Globus pallidus (tissue), 1 donor: ENCODE measurements at regions not wholly inside any gene's neighbourhood (a gene's known extent, or its start where the extent isn't known, plus 50 kb on each side); places are given as distances from the start of the nearest gene placed in this dataset.

Experiments
- DNase-seq: peaks from one replicate; pipeline ENCODE4 v3.0.0-alpha.2; 2015; ENCODE audit warnings: low spot score

DNA sequence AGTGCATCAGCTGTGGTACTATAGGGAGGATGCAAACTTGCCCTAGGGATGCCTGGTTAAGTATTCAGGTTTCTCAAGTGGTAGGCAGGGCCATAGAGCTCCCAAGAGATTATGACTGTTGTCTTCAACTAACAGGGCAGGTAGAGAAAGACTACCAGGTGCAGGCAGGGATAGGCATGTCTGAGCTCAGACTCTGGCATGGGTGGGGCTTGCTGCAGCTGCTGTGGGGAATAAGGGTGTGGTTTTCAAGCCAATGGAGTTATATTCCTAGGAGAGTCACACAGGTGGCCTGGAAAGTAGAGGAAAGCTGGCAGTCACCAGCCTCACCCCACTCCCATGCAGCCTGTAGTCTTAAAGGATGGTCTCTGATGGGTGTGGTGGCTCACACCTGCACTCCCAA lies 673.4 kb upstream of the ADGRL4 start:
- DNase-seq, result no peak

DNA sequence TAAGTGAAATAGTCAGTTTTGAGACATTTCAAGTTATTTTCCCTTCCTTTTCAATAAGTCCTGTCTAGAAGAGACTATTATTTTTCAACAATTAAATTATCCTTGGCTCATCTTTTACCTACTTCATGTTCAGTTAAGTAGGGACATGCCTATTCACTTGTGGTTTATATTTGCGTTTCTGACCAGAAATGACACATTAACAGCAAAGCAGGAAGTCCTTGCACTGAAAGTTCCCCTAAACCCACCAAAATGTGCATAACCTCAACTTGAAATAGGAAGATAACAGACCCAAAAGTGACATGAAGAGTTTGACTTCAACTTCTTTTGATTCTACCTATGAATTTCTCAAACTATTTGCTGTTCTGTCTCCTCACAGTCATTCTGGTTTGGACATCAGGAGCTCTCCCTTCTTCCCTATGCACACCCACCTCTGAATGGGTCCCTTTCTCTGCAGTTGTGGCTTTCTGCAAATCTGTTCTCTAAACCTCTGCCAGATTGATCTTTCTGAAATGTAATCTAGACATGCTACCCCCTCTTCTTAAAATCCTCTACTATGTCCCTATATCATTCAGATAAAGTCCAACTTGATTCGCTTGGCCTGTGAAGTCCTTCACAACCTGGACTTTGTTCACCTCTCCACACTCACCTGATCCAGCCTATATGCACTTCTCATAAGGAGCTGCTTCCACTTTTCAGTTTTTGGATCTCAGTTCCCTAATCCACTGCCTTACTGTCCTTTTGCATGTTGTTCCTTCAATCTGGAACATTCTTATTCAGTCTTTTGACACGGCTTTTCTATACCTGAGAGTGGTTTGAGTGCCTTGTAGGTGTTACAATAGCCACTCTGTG lies 661.5 kb upstream of the ADGRL4 start:
- DNase-seq, result no peak

DNA sequence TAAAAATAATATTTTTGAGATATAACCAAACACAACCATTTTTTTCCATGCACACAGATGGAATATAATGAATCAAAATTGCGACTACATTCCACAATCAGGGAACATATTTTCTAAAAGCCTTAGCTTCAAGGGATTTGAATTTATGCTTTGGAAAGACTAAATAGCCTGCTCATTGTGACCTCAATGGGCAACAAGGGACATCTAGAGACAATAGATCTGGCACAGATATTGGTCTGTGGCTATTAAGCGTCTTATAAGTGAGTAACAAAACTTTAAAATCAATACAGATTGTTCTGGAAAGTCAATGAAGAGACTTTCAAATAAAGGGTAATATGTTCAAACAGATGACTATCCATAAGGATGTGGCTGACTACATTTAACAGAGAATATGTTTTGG lies 660.6 kb upstream of the ADGRL4 start:
- DNase-seq, result no peak

DNA sequence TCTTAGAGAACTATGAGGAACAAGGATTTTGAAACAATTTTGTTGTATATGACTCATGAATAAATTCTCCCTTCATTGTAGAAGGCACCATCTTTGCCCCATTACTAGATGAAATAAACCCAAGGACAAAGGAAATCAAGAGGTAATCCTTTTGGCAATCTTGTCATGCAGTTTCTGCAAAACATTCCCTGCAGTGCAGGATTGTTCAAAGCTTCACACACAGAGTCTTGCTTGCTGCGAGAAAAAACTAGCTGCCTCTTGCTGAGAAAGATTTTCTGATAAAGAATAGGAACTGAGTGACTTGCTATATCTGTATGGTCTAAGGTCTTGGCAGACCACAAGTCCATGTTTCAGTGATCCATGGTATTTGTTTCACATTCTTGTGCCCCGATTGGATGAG lies 657.4 kb upstream of the ADGRL4 start:
- DNase-seq, result no peak

DNA sequence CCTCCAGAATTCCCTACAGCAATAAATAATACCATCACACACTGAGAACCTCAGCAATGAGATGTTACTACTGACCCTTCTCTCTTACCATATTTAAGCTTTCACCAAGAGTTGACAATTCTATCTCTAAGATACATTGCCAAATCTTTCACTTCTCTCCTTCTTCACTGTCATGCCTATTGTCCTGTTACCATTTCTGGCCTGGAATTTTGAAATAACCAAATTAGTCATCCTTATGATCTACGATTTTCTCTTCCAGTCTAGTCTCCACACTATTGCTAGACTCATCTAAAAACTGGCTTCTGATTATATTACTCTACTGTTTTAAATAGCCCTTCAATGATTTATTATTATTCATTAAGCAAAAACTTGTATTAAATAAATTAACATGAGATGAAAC lies 656.1 kb upstream of the ADGRL4 start:
- no peak for DNase-seq

DNA sequence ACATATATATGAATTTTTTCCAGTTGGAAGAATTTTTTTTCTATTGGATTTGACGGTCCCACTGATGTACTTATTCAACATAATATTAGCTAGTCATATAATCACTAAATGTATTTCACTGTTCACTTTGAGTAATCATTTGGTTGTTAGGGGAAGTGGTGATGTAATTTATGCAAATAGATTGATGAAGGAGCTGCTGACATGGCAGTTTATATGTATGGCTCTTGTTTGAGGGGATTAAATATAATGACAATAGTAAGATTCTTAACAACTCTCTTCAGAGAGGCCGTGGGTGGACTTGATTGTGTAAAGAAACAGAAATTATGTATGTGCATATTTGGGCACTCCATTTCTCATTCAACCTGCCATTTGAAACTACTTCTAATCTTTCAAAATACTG lies 653.6 kb upstream of the ADGRL4 start:
- no peak for DNase-seq

DNA sequence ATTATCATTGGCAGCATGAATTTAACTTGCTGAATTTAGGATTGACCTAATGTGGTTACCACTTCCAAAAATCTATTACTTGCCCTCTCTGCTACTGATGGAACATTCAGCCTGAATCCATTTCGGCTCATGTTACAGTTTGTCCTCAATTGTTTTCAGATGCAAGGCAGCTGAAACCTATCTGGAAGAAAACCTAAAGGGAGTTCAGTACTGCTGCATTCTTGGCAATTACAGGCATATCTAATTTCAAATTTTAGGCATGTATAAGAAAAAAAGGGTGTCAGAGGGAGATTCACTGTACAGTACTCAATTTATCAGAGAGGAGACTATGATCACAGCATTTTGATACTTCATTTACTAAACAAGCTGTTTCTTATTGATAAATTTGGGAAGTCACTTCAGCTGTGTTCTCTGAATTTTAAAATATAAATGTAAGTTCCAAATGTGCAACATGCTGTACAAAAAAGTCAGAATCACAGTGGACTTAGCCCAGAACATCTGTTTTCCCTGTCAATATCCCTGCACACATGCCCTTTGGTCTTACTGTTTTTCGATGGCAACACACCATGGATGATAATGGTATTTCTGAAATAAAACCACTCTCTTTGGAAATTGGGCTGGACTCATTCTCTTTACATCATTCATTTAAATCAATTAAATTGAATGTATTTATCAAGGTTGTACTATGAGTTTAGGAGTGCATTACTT lies 651.6 kb upstream of the ADGRL4 start:
- no peak for DNase-seq

DNA sequence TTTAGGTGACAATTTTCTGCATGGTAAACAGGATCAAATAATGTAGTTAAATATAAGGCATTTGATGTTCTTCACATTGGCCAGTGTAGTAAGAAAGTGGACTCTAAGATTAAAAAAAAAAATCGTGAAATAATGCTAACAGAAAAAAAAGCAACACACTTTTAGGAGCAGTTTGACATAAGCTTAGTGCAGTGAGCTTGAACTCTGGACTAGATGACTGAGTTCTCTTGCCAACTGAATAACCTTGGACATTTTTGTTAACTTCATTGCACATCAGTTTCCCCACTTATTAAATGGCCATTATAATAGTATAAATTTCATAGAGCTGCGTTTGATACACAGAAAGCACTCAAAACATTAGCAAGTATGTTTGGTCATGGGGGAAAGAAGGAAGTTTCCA lies 649.3 kb upstream of the ADGRL4 start:
- DNase-seq, result no peak

DNA sequence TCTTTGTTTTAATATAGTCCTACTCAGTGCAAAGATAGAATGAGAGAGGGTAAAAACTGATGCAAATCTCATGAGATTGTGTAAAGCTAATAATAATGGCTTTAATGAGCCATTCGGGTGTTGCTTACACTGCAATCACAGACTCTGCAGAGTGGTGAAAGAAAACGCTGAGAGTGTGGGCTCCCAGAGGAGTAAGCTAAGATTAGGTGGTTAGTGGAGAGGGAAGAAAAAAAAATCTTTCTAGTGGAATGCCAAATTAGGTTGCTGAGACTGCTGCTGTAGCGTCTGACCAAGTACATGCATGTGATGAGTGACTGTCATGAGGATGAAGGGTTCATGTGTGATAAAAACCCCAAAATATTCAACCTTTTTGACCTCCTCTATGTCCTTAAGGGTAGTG lies 645.9 kb upstream of the ADGRL4 start:
- DNase-seq, result no peak

DNA sequence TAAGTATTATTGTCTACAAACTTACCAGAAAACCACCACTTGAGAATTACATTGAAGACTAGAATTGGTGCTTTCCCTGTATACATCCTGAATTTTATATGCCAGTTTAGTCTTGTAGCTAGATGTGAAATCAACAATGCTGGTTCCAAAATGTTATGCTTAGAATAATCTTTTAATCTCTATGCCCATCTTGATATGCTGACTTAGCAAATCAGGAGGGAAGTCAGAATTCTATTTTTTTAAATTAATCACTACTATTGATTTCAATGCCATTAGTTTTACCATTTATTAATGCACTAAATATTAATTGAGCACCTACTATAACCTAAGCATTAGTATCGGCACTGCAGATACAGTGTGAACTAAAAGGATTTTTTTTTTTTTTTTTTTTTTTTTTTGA lies 641.6 kb upstream of the ADGRL4 start:
- DNase-seq, result no peak

DNA sequence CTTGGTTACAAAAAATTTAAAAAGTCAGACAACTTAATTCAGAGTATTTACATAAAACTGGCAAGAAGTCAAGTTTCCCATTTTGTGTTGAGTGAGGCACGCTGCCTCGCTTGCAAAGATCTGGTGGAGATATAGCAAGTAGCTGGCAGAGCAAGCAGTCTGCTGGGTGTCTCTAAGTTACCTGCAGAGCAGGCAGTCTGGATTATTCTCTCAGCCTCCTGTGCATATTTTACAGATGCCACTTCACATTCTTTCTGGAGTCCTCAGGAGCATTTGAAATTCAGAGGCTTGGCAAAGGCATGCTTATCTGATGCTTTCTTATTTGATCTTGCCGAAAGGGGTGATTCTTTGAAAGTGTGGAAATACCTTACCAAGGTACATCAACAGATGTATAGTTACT lies 640.4 kb upstream of the ADGRL4 start:
- no peak for DNase-seq

DNA sequence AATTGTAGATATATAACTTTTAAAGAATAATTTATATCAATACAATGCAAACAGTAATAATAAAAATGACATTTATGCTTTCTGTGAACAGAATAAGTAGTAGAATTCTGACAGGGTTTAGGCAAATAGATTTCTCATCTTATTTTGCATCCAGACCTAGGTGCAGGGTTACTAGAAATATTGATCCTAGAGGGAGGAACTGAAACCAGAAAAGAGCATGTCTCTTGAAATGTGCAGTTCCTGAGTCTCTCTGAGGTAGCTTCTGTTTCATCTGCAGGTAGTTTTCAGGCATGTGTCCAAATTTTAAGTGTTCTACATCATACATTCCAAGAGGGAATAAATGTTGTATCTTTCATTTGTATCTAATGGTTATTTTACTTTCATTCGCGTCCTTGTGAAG lies 631.9 kb upstream of the ADGRL4 start:
- DNase-seq, result no peak

DNA sequence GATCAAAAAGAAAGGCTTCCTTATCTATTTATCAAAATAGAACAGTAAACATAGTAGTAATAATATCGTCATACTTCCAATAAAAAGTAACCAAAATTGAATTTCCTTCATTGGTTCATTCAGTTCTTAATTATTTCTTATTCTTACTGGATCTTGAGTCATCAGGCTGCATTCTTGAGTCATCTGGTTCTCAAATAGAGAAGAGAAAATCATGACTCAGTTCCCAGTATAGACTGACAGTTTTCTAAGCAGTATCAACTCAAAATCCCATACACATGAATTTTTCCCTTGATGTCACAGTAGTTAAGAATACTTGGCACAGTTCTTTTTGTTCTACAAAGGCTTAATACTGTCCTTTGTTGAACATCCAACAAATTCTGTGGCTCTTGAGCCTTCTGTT lies 626.9 kb upstream of the ADGRL4 start:
- DNase-seq, result no peak

DNA sequence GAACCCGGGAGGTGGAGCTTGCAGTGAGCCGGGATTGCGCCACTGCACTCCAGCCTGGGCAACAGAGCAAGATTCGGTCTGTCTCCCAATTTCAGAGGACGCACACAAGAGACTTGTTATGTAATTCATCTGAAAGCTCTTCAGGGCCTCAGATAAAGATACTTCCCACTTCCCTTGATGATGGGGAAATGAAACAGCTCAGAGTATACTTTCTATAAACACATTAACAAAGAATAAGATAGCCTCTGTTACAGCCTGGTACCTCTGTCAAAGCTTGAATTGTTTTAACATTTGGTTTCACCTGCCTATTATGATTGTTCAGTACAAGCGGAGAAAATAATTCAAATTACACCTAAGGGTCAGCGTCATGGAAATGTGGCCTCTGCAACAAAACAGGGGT lies 622.9 kb upstream of the ADGRL4 start:
- peak; percentile 1 for DNase-seq

DNA sequence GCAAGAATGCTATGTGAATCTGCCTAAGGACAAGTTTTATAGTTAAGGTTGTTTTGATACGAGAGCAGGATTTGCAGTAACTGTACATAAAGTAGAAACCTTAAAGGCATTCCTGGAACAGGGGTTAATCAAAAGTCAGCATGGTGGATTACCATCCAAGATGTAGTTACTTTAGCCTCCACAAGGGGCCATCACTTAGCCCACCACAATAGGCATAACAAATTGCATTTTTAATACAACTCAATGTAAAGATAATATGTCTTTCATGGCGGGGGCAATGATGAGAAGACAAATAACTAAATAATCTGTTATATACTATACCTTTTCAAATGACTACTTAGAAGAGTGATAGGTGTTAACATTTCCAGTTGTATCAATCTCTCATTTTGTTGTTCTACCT lies 611.2 kb upstream of the ADGRL4 start:
- no peak for DNase-seq

DNA sequence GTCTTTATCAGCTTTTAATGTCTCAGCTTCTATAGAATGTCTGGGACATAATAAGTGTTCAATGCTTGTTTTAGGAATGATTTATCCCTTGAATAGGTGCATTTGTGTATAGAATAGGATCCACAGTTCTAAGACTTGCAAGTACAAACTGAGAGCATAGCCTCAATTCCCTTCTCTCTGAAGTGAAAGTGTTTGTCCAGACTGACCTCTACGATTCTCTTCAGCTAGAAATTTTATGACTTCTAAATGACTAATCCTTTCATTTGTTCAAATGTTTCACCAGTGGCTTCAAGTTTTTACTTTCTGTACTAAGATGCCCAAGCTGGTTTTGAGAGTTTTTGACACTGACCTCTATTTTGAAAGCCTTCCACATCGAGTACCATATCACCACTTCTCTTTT lies 608.2 kb upstream of the ADGRL4 start:
- DNase-seq, result no peak

DNA sequence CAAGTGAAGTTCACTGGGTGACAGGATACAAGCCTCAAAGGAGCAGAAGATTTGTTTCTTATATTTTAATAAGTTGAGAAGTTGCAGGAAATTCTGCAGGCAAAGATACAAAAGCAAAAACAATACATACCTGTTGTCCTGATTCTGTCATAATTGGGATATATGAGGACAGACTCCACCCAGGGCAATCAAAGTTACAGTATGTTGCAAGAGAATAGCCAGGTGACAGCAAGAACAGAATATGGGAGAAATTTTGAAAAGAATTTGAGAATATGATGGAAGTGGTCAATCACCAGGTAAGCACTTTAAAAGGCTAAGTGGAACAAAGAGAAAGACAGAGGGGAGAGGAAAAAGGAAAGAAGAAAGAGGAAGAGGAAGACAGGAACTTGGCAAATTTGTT lies 607.6 kb upstream of the ADGRL4 start:
- DNase-seq, result no peak

DNA sequence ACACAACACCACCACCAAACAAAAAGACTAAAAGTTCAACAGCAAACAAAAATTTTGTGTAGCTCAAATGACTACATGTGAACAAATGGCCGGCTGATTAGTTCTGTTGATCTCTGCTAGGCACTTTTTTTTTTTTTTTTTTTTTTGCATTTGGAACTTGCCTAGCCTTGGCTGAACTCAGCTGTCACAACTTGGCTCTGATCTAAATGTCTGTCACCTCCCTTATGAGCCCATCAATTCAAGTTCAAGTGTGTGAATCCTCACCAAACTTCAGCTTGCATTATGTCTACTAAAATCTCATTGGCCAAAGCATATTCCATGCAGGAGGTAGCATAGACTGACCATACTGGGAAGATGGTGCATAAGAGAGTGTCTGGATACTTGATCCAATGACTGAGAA lies 606.5 kb upstream of the ADGRL4 start:
- no peak for DNase-seq

DNA sequence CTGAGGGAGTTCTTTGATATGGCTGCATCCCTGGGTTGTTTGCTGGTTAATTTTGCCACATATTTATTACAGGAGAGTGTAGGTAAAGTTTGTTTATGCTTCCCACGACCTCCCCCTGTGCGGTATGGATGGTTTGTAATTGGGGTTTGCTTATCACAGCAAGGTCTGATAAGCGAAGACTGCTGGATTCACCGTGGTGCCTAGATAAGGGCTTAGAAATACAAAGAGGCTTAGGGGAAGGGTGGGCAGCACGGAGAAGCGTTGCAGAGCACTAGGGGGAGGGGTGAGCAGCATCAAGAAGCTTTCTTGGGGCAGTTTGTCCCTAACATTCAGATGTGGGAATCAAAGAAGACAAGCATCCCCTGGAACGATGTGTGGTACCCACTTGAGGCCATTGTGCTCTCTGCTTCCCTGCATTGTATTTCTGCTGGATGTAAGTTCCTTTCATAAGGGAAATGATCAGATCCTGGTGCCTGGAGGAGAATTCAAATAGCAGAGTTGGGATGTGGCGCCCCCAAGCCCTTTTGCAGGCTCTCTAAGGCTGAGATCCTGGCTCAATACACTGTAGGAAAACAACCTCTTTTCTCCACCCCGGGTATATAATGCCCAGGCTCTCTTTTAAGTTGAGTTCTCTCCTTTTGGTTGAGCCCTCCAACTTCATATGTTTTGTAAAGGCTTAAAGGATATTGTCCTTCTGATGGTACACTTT lies 598.1 kb upstream of the ADGRL4 start:
- no peak for DNase-seq

DNA sequence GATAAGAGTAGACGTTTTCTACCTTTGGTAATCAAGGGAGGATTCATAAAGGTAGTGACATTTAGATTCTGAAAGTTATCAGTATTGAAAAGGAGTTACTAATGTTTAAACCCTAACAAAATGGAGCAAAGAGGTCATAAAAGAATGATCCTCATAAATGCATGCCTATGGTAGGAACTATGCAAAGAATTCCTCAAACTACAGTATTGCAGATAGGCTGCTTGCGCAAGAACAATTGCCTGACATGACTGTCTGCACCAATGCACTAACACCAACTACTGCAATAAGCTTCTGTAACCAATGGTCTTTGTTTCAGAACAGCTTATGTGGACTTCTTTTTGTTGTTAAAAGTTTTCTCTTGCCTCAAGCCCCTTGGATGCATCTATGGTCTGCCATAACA lies 597.3 kb upstream of the ADGRL4 start:
- DNase-seq, result no peak

DNA sequence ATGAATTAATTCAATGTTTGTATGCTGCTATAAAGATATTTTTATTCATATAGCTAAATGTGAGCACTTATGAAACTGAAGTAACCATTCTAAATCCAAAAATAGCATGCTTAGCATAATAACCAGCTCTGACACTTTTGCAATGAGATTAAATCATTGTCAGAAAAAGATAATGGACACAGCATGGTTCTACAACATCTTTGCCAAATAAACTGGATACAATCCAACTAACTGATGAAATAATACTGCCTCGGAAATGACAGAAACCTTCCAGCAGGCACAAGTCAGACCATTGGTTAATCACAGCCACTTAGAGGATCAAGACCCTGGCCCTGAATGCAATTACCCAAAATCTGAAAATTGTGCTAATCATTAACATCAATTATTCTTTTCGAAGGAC lies 592.7 kb upstream of the ADGRL4 start:
- no peak for DNase-seq

DNA sequence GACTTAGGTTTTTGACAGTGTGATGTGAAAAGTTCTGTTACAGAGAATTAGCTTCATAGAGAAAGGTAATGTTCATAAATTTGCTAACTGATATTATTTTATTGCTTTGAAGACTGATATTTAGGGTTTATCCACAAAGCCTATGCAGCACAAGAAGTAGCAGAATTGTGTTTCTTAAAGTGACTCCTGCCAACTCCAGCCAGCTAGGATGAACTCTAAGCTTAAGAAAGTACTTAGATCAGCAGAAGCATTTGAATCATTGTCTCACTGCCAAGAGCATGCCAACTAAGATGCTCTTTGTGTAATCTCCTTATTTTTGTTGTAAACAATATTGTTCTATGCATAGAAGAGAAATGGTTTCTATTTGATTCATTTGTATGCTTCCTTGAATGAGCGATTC lies 589.4 kb upstream of the ADGRL4 start:
- no peak for DNase-seq

DNA sequence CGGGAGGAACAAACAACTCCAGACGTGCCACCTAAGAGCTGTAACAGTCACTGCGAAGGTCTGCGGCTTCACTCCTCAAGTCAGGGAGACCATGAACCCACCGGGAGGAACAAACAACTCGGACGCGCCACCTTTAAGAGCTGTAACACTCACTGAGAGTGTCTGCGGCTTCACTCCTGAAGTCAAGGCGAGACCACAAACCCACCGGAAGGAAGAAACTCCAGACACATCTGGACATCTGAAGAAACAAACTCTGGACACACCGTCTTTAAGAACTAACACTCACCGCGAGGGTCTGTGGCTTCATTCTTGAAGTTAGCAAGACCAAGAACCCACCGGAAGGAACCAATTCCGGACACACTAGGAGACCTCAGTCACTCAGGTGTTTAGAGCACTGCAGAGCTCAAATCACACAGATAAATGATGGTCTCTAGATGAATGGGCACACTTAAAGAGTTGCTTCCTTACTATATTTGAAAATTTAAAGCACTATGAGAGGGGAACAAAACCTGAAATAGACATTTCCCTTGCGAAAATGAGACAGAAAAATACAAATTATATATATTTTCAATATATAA lies 587.7 kb upstream of the ADGRL4 start:
- no peak for DNase-seq
